ENCODE measurements at regions not wholly inside any gene's neighbourhood (a gene's known extent, or its start where the extent isn't known, plus 50 kb on each side); places are given as distances from the start of the nearest gene placed in this dataset.

DNA sequence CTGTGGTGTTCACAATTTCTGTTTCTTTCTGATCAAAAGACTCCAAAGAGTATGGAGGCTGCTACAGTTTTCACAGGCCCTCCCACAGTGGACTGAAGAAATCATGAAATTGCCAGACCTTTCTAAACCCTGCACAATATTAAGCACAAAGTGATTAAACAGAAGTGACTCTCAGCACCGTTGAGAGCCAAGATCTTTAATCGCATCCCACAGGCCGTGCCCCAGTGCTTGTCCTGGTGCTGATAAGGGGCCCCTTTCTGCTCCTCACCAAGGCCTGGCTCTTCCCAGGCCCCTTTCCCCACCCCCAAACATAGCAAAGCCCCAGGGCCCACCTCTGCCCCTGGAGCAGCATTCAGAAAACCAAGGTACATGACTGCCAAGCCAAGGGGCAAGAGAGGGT lies 57.4 kb upstream of the BMAL1 start:
- Histone ChIP-seq H4K20me1 (replicated peaks; ENCODE audit: control insufficient read depth, extremely low read depth, insufficient read depth, low read length) (no peaks in the 10 kb centered on the region), H2AFZ (ENCODE audit: low read depth, low read length) (no peak overlapping the region), H3K27me3 (ENCODE audit: control insufficient read depth in 2 of 2, insufficient read depth in 2 of 2, low read length in 2 of 2) (no peaks in the 10 kb centered on the region), H3K27ac (ENCODE audit: insufficient read depth, low read depth, low read length) (no peak overlapping the region), H3K4me3 (replicated peaks in 1 of 3; ENCODE audit: insufficient read depth in 1 of 3, low read depth in 1 of 3, low read length in 3 of 3) (no peak overlapping the region), H3K9ac (replicated peaks; ENCODE audit: extremely low read depth, insufficient read depth, low read length) (no peak overlapping the region), H3K4me1 (ENCODE audit: control insufficient read depth, extremely low read depth, insufficient read depth, low read length) (peaks cover 18% of the 10 kb centered on the region), H3K9me3 (replicated peaks; ENCODE audit: control insufficient read depth, insufficient read depth, low read length) (no peaks in the 10 kb centered on the region), H3K9me1 (replicated peaks; ENCODE audit: control insufficient read depth, extremely low read depth, insufficient read depth, low read length) (no peaks in the 10 kb centered on the region), H3K79me2 (ENCODE audit: control insufficient read depth, insufficient read depth, low read length) (no peaks in the 10 kb centered on the region), H3K36me3 (ENCODE audit: control insufficient read depth in 2 of 2, extremely low read depth in 1 of 2, insufficient read depth in 2 of 2, low read length in 2 of 2) (no peaks in the 10 kb centered on the region), H3K4me2 (ENCODE audit: insufficient read depth, low read length) (no peak overlapping the region)
- dilution Hi-C loops (cut with MboI; ENCODE audit: extremely low pct_ligation_motif_present, low sequenced_read_pairs) (no loop called here), intact Hi-C loops (cut with micrococcal nuclease) (no loop called here)
- TF ChIP-seq MAX (IDR thresholded peaks at IDR 0.05; ENCODE audit: insufficient read depth, insufficient read length) (no peak), EZH2 (IDR thresholded peaks at IDR 0.05; ENCODE audit: borderline replicate concordance, low read depth, low read length, severe bottlenecking) (no peak), JUN (IDR thresholded peaks at IDR 0.05; ENCODE audit: borderline replicate concordance, insufficient read depth, insufficient read length, low read depth) (no peak), POLR2AphosphoS5 (IDR thresholded peaks at IDR 0.05; ENCODE audit: insufficient read depth, low read depth, low read length) (no peak), MYC (IDR thresholded peaks at IDR 0.05; ENCODE audit: low read depth, low read length) (no peak), GATA2 (IDR thresholded peaks at IDR 0.05; ENCODE audit: insufficient read depth, insufficient read length, low read depth, low read length) (no peak), POLR2A (IDR thresholded peaks at IDR 0.05; ENCODE audit: low read depth, low read length) (no peak), FOS (IDR thresholded peaks at IDR 0.05; ENCODE audit: borderline replicate concordance, insufficient read depth, low read length) (no peak)
- TF ChIP-seq, protein P1, sequence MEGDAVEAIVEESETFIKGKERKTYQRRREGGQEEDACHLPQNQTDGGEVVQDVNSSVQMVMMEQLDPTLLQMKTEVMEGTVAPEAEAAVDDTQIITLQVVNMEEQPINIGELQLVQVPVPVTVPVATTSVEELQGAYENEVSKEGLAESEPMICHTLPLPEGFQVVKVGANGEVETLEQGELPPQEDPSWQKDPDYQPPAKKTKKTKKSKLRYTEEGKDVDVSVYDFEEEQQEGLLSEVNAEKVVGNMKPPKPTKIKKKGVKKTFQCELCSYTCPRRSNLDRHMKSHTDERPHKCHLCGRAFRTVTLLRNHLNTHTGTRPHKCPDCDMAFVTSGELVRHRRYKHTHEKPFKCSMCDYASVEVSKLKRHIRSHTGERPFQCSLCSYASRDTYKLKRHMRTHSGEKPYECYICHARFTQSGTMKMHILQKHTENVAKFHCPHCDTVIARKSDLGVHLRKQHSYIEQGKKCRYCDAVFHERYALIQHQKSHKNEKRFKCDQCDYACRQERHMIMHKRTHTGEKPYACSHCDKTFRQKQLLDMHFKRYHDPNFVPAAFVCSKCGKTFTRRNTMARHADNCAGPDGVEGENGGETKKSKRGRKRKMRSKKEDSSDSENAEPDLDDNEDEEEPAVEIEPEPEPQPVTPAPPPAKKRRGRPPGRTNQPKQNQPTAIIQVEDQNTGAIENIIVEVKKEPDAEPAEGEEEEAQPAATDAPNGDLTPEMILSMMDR (IDR thresholded peaks at IDR 0.05; ENCODE audit: extremely low read depth in 1 of 2, insufficient read depth in 1 of 2, low read depth in 1 of 2, low read length in 2 of 2) = no peak
- CTCF ChIA-PET = interaction anchor here (1.0 to 1.8 kb wide), 2 partner anchors 10 to 18 kb away, joined by 4 to 5 read pairs; no protein-coding TSS in a partner anchor
- no peak for DNase-seq (ENCODE audit: low read depth, low spot score)
- POLR2A ChIA-PET = no interaction called here
- BruUV-seq (replicated peaks) = no TSS peak
- no peak for FAIRE-seq

Measured in endothelial cell of umbilical vein (primary cell).